Cardiac fibroblast (primary cell): ENCODE measurements at regions not wholly inside any gene's neighbourhood (a gene's known extent, or its start where the extent isn't known, plus 50 kb on each side); places are given as distances from the start of the nearest gene placed in this dataset.
A peak's percentile ranks its signal among the peaks of the same experiment; 100 is the strongest.

ENCODE experiments used
- DNase-seq, 2 donors: peaks; one replicate each; pipeline versions ENCODE4 v3.0.0 to v3.0.0-alpha.2; 2010; ENCODE audit warnings: low read depth in 2 of 2
- H3K4me3 ChIP-seq, 2 donors: replicated peaks in 1 of 2; 1 replicate in 1 of 2; 2 replicates in 1 of 2; pipeline ENCODE4 v1.5.1; 2011; ENCODE audit warnings: low read depth in 2 of 2, low read length in 2 of 2, mild to moderate bottlenecking in 2 of 2, moderate library complexity in 1 of 2
- CTCF ChIP-seq: IDR thresholded peaks from one replicate; pipeline ENCODE4 v1.5.1; 2011; ENCODE audit warnings: low read depth, mild to moderate bottlenecking, low read length, inconsistent platforms

- H3K4me3 ChIP-seq, result no peak overlapping the region
- TF ChIP-seq CTCF, result no peak
- peak in 1 of 2 donors; percentile 15 for DNase-seq
These were observed 173.7 kb downstream of the SOX9 start for GRCh38 chr17:72294487-72294893.

GRCh38 chr17:72295916-72296315, 175.1 kb downstream of the SOX9 start:
- TF ChIP-seq CTCF, result no peak
- H3K4me3 ChIP-seq, result no peak overlapping the region
- DNase-seq, result no peak

- TF ChIP-seq CTCF, result no peak
- peak in 1 of 2 donors; percentile 31 for DNase-seq
- H3K4me3 ChIP-seq, result no peak overlapping the region
These were observed 175.6 kb downstream of the SOX9 start for GRCh38 chr17:72296456-72296855.

GRCh38 chr17:72297326-72298115, 176.7 kb downstream of the SOX9 start:
- no peak for TF ChIP-seq CTCF
- DNase-seq, result peak; percentile 41 to 61
- H3K4me3 ChIP-seq, result no peak overlapping the region

GRCh38 chr17:72299100-72299499, 178.3 kb downstream of the SOX9 start:
- H3K4me3 ChIP-seq, result no peak overlapping the region
- no peak for DNase-seq
- no peak for TF ChIP-seq CTCF

GRCh38 chr17:72299592-72299991, 178.8 kb downstream of the SOX9 start:
- no peak for TF ChIP-seq CTCF
- no peak for DNase-seq
- no peak overlapping the region for H3K4me3 ChIP-seq

- no peak for TF ChIP-seq CTCF
These were observed 181.1 kb downstream of the SOX9 start for GRCh38 chr17:72301887-72302286.

More at GRCh38 chr17:72301887-72302286, 181.1 kb downstream of the SOX9 start:
- no peak for DNase-seq
- H3K4me3 ChIP-seq, result no peak overlapping the region
